C4-2B (cell line): ENCODE measurements at regions not wholly inside any gene's neighbourhood (a gene's known extent, or its start where the extent isn't known, plus 50 kb on each side); places are given as distances from the start of the nearest gene placed in this dataset.

Experiments
- H3K27ac ChIP-seq: fragments of 450-650 bp; 2 replicates; pipeline ENCODE4 v1.5.1; 2017
- ZFX ChIP-seq: fragments of 450-650 bp; IDR thresholded peaks from 2 replicates; pipeline ENCODE4 v1.6.1; 2017
- TF ChIP-seq, protein P1 (sequence below): fragments of 450-650 bp; conservative IDR thresholded peaks from 2 replicates; pipeline ENCODE4 v1.5.1; 2017; ENCODE audit warnings: mild to moderate bottlenecking

DNA sequence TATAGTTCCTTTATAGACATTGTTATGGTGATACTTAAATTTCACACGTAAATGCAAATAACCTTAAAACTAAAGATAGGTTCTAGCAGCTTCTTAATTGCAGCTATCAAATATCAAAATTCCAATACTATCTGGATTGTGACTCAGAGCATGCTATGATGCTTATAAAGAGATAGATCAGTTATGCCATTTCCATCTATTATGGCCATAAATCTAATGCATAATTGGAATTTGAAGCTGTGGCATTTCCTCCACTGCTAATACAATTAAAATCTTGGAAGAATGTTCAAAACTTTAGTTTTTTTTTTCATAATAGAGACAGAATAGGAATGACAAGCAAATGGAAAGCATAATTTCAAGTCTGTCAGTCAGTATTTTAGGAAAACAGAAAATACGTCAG, 220.8 kb upstream of the GALNT5 start:
- TF ChIP-seq, protein P1, sequence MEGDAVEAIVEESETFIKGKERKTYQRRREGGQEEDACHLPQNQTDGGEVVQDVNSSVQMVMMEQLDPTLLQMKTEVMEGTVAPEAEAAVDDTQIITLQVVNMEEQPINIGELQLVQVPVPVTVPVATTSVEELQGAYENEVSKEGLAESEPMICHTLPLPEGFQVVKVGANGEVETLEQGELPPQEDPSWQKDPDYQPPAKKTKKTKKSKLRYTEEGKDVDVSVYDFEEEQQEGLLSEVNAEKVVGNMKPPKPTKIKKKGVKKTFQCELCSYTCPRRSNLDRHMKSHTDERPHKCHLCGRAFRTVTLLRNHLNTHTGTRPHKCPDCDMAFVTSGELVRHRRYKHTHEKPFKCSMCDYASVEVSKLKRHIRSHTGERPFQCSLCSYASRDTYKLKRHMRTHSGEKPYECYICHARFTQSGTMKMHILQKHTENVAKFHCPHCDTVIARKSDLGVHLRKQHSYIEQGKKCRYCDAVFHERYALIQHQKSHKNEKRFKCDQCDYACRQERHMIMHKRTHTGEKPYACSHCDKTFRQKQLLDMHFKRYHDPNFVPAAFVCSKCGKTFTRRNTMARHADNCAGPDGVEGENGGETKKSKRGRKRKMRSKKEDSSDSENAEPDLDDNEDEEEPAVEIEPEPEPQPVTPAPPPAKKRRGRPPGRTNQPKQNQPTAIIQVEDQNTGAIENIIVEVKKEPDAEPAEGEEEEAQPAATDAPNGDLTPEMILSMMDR = no peak
- no peak for TF ChIP-seq ZFX
- H3K27ac ChIP-seq = no peak overlapping the region

DNA sequence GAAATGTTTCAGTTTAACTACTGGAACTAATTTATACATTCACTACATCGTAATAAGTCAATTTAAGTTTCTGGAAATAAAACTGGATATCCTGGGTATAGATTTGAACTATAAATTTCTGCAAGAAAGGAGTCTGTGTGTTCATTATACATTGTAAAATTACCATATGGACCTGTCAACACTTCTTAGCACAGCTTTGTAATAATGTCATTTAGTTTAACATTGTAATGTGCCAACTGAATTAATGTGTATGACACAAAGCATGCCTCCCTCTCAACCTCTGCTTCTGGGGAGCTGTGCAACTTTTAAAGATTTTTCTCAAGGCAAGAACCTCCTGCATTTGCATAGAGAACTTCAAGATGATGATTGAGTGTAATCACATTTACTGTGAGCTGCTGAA, 213.7 kb upstream of the GALNT5 start:
- H3K27ac ChIP-seq = no peak overlapping the region
- no peak for TF ChIP-seq ZFX
- TF ChIP-seq, protein P1 = no peak

DNA sequence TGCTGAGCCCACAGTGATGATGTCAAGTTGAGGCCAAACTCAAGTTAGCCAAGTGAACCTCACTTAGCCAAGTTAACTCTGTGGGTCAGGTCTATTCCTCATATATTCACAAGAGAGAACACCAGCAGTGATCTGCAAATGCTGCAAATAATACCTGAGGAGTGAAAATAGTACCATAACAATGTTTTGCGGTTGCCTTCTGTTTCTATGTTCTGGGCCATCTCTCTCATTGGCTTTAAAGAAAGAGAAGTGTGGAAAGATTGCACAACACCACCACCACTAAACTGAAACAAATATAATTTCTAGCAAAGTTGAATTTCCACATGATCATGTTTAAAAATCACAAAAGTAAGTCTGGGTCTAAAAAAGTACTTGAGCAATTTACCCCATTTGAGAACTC, 211.1 kb upstream of the GALNT5 start:
- TF ChIP-seq, protein P1 = no peak
- TF ChIP-seq ZFX = no peak
- H3K27ac ChIP-seq = no peak overlapping the region

DNA sequence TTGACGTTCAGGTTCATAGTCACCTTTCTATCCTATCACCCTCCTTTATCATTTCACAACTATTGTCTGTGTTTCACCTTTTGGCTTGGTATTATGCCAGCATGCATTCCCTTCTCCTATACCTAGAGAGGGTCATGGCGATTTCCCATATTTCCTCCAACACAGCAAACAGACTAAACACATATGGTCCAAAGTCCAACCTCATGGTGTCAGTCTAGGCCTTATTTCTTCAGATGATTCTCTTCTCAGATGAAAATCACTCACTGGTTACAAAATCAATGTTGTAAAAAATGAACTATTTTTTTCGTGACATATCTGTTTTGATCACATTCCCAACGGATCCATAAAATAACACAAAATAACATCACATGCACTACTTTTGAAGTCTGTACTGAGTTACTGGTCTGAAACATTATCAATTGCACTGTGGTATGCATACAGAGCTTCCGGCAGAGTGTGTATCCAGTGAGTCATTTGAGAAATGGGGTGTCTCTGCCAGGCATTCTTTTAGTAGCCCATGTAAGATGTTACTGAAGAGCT, 204.8 kb upstream of the GALNT5 start:
- no peak overlapping the region for H3K27ac ChIP-seq
- TF ChIP-seq ZFX = no peak
- TF ChIP-seq, protein P1 = no peak

DNA sequence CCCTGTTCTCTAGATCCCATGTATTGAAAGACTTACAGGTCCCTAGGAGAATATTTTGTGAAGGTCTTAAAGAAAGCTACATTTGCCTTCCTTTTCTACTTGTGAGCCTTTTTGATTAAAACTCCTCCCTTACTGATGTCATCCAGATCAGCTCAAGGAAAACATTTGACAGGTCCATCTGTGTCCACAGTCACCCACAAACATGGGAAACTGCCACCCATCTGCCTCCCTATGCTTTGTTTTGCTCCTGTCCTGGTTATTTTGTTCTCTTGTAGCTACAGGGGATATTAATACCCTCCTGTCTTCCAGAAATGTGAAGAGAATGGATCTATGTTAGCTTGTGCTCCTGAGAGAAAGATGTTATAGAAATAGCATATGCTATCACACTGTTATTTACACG, 203.6 kb upstream of the GALNT5 start:
- no peak for TF ChIP-seq ZFX
- TF ChIP-seq, protein P1 = no peak

DNA sequence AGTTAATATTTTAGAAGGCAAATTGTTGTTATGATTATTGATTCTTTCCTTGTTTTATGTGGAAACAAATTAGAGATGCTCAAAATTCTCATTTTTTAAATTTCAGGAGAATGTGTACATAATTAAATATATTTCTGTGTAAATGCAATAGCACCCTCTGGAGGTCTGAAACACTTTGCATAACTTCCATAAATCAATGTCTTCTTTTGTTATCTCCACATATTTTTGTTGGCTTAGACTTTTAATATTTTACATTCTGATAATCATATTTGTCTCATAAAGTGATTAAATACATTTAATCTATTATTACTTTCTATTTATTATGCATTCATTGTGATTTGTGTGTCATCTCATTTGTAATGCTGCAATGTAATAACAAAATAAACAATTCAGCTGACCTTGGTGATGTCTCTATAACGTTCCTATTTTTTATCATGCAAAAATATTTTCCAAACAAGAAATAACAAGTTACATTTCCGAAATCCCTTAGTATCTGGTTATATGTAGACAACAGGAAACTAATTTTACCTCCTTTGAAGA, 201.8 kb upstream of the GALNT5 start:
- TF ChIP-seq, protein P1 = peak; percentile 68
- no peak for TF ChIP-seq ZFX
- no peak overlapping the region for H3K27ac ChIP-seq

More for the DNA sequence above, 203.6 kb upstream of the GALNT5 start:
- H3K27ac ChIP-seq = no peak overlapping the region

DNA sequence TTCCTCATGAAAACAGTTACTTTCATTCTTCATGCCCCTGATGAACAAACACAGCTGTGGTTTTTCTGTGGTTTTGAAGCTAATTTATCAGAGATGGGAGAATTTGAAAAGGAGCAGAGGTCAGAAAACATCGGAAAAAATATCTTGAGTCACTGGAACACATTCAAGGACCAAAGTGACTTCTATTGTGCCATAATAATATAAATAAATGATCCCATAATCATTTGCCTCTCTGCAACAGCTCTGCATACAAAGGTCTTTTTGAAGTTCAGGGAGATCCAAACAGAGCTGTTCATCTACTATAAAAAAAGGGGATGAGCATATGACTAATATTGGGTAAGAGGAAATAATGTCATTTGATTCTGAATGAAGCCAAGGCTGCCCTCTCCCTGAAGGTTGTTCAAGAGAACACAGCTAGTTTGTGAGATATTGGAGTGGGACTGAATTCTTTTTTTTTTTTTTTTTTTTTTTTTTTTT, 201.3 kb upstream of the GALNT5 start:
- H3K27ac ChIP-seq = no peak overlapping the region
- TF ChIP-seq, protein P1 = no peak
- TF ChIP-seq ZFX = no peak
